ENCODE measurements at regions not wholly inside any gene's neighbourhood (a gene's known extent, or its start where the extent isn't known, plus 50 kb on each side); places are given as distances from the start of the nearest gene placed in this dataset.

GRCh38 chr9:16286160-16286559, 584.3 kb downstream of the BNC2 start:
- H3K9me3 ChIP-seq (ENCODE audit: control insufficient read depth in 4 of 4, low read length in 3 of 4): no peaks in the 10 kb centered on the region
- no peaks in the 10 kb centered on the region for H3K36me3 ChIP-seq (ENCODE audit: control insufficient read depth in 4 of 4, insufficient read depth in 3 of 4, low read depth in 1 of 4, low read length in 3 of 4)
- TF ChIP-seq NR2F2 (IDR thresholded peaks at IDR 0.05) (no peak), CTCF (IDR thresholded peaks at IDR 0.05; ENCODE audit: low read depth, low read length, missing input control) (no peak), YY1 (IDR thresholded peaks at IDR 0.05) (no peak), RXRA (IDR thresholded peaks at IDR 0.05) (no peak), GABPA (IDR thresholded peaks at IDR 0.05 in 1 of 2, conservative IDR thresholded peaks at IDR 0.05 in 1 of 2) (no peak), JUND (IDR thresholded peaks at IDR 0.05) (no peak), EGR1 (IDR thresholded peaks at IDR 0.05; ENCODE audit: low read depth in 2 of 2) (no peak)
- TF ChIP-seq, protein P1, sequence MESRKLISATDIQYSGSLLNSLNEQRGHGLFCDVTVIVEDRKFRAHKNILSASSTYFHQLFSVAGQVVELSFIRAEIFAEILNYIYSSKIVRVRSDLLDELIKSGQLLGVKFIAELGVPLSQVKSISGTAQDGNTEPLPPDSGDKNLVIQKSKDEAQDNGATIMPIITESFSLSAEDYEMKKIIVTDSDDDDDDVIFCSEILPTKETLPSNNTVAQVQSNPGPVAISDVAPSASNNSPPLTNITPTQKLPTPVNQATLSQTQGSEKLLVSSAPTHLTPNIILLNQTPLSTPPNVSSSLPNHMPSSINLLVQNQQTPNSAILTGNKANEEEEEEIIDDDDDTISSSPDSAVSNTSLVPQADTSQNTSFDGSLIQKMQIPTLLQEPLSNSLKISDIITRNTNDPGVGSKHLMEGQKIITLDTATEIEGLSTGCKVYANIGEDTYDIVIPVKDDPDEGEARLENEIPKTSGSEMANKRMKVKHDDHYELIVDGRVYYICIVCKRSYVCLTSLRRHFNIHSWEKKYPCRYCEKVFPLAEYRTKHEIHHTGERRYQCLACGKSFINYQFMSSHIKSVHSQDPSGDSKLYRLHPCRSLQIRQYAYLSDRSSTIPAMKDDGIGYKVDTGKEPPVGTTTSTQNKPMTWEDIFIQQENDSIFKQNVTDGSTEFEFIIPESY (IDR thresholded peaks at IDR 0.05): no peak
- TF ChIP-seq, protein P2, sequence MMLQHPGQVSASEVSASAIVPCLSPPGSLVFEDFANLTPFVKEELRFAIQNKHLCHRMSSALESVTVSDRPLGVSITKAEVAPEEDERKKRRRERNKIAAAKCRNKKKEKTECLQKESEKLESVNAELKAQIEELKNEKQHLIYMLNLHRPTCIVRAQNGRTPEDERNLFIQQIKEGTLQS (IDR thresholded peaks at IDR 0.05): no peak
- TF ChIP-seq, protein P3, sequence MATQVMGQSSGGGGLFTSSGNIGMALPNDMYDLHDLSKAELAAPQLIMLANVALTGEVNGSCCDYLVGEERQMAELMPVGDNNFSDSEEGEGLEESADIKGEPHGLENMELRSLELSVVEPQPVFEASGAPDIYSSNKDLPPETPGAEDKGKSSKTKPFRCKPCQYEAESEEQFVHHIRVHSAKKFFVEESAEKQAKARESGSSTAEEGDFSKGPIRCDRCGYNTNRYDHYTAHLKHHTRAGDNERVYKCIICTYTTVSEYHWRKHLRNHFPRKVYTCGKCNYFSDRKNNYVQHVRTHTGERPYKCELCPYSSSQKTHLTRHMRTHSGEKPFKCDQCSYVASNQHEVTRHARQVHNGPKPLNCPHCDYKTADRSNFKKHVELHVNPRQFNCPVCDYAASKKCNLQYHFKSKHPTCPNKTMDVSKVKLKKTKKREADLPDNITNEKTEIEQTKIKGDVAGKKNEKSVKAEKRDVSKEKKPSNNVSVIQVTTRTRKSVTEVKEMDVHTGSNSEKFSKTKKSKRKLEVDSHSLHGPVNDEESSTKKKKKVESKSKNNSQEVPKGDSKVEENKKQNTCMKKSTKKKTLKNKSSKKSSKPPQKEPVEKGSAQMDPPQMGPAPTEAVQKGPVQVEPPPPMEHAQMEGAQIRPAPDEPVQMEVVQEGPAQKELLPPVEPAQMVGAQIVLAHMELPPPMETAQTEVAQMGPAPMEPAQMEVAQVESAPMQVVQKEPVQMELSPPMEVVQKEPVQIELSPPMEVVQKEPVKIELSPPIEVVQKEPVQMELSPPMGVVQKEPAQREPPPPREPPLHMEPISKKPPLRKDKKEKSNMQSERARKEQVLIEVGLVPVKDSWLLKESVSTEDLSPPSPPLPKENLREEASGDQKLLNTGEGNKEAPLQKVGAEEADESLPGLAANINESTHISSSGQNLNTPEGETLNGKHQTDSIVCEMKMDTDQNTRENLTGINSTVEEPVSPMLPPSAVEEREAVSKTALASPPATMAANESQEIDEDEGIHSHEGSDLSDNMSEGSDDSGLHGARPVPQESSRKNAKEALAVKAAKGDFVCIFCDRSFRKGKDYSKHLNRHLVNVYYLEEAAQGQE (IDR thresholded peaks at IDR 0.05): no peak
- H3K9ac ChIP-seq (ENCODE audit: low read depth in 1 of 2, low read length in 2 of 2): no peak overlapping the region
- DNase-seq (ENCODE audit: low spot score): no peak
- H3K4me3 ChIP-seq (ENCODE audit: low read depth in 1 of 3, low read length in 3 of 3): no peak overlapping the region
- WGBS: 96% methylated on average over 7 of the region's 7 CpGs
- H3K4me1 ChIP-seq (ENCODE audit: control insufficient read depth in 4 of 4, insufficient read depth in 4 of 4, low read length in 3 of 4): peaks cover 0 to 8% (median 0%) of the 10 kb centered on the region in 4 donors
- no peak overlapping the region for H3K27ac ChIP-seq (ENCODE audit: low read depth in 1 of 2, low read length in 2 of 2)
- H3K27me3 ChIP-seq (ENCODE audit: control insufficient read depth in 4 of 4, insufficient read depth in 4 of 4, low read length in 3 of 4): no peaks in the 10 kb centered on the region

DNA sequence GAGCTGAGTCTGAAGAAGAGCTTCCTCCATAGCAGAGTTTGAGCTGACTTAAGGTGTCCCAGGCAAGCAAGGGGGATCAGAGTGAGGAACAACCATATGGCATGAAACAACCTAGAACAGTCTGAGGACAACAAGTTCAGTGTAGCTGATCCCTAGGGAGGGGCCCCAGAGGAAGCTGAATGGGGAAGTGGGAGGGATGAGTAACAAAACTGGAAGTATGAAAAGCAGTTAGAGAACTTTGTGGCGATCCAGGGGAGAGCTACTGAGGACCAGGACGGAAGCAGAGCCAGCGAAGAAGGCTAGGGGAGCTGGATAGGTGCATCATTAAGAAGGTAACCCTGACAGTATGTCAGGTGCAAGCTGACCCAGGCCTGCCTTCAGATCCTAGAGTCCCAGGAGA, 580.8 kb downstream of the BNC2 start:
- H3K4me3 ChIP-seq (ENCODE audit: low read depth in 1 of 3, low read length in 3 of 3): no peak overlapping the region
- no peak overlapping the region for H3K27ac ChIP-seq (ENCODE audit: low read depth in 1 of 2, low read length in 2 of 2)
- no peak for DNase-seq (ENCODE audit: low spot score)
- H3K9me3 ChIP-seq (ENCODE audit: control insufficient read depth in 4 of 4, low read length in 3 of 4): no peaks in the 10 kb centered on the region
- no peaks in the 10 kb centered on the region for H3K27me3 ChIP-seq (ENCODE audit: control insufficient read depth in 4 of 4, insufficient read depth in 4 of 4, low read length in 3 of 4)
- 93% methylated on average over 3 of the region's 3 CpGs for WGBS
- no peak overlapping the region for H3K9ac ChIP-seq (ENCODE audit: low read depth in 1 of 2, low read length in 2 of 2)
- TF ChIP-seq EGR1 (IDR thresholded peaks at IDR 0.05; ENCODE audit: low read depth in 2 of 2): no peak
- TF ChIP-seq GABPA (IDR thresholded peaks at IDR 0.05 in 1 of 2, conservative IDR thresholded peaks at IDR 0.05 in 1 of 2): no peak
- no peak for TF ChIP-seq RAD21 (IDR thresholded peaks at IDR 0.05)
- TF ChIP-seq, protein P3 (IDR thresholded peaks at IDR 0.05): no peak
- TF ChIP-seq HNF4G (IDR thresholded peaks at IDR 0.05): no peak
- TF ChIP-seq, protein P1 (IDR thresholded peaks at IDR 0.05): no peak
- TF ChIP-seq FOXA1 (IDR thresholded peaks at IDR 0.05): no peak
- H3K4me1 ChIP-seq (ENCODE audit: control insufficient read depth in 4 of 4, insufficient read depth in 4 of 4, low read length in 3 of 4): no peaks in the 10 kb centered on the region
- H3K36me3 ChIP-seq (ENCODE audit: control insufficient read depth in 4 of 4, insufficient read depth in 3 of 4, low read depth in 1 of 4, low read length in 3 of 4): no peaks in the 10 kb centered on the region

All from liver (tissue), 8 donors.